GM12878 (cell line): ENCODE measurements at regions not wholly inside any gene's neighbourhood (a gene's known extent, or its start where the extent isn't known, plus 50 kb on each side); places are given as distances from the start of the nearest gene placed in this dataset.

Source experiments
- ATAC-seq: fragments of 200-7000 bp; cut with Tn5 transposase; 3 replicates; pipeline ENCODE4 v1.9.1; 2020; ENCODE audit warnings: mild to moderate bottlenecking, moderate library complexity
- BruUV-seq: library from RNA; stranded (reverse); fragments of 400-500 nt; replicated peaks from 2 replicates; lab custom pipeline; 2021; lab: Mats Ljungman, UMichigan
- CTCF ChIA-PET: fragments of 300-600 bp; sonication (Branson Sonifier 250); formaldehyde crosslinking; extraction: SDS; loops from one replicate; lab custom pipeline; 2021; ENCODE audit warnings: inconsistent platforms; lab: Yijun Ruan, JAX
- POLR2A ChIA-PET: fragments of 350-600 bp; formaldehyde crosslinking; extraction: SDS; loops from one replicate; lab custom pipeline; 2021; ENCODE audit warnings: inconsistent platforms; lab: Charles Lee
- RAD21 ChIA-PET: fragments of 300-600 bp; sonication (Branson Sonifier 250); formaldehyde crosslinking; loops from one replicate; lab custom pipeline; 2023; ENCODE audit warnings: antibody characterized with exemption; ENCODE audit not compliant: unreplicated experiment; lab: Charles Lee
- SMC1A ChIA-PET: fragments of 300-600 bp; sonication (Branson Sonifier 250); formaldehyde crosslinking; loops from one replicate; lab custom pipeline; 2023; ENCODE audit not compliant: unreplicated experiment, uncharacterized antibody; lab: Charles Lee
- DNase-seq: peaks from one replicate; pipeline ENCODE4 v3.0.0-alpha.2; 2011; ENCODE audit warnings: low read depth, low spot score
- FAIRE-seq: peaks from 3 replicates; lab custom pipeline; 2011; peaks lifted over from hg19 to GRCh38; lab: Jason Lieb, UNC
- H2AFZ ChIP-seq: 2 replicates; pipeline ENCODE4 v1.6.0; 2011; ENCODE audit warnings: low read depth, low read length, control low read depth; ENCODE audit not compliant: control insufficient read depth
- H3K27ac ChIP-seq: 2 replicates; pipeline ENCODE4 v1.5.1; 2011; ENCODE audit warnings: control low read depth; ENCODE audit not compliant: control insufficient read depth, insufficient read depth
- H3K27me3 ChIP-seq, 2 experiments: replicated peaks in 1 of 2; 2 replicates each; pipeline versions ENCODE4 v1.6.0 to v1.6.1; 2011; ENCODE audit warnings: low read length in 1 of 2; ENCODE audit not compliant: control insufficient read depth in 2 of 2, insufficient read depth in 2 of 2
- H3K36me3 ChIP-seq, 2 experiments: 2 replicates each; pipeline ENCODE4 v1.5.1; 2011; ENCODE audit warnings: low read length in 1 of 2; ENCODE audit not compliant: control insufficient read depth in 2 of 2, insufficient read depth in 2 of 2
- H3K4me1 ChIP-seq: 2 replicates; pipeline ENCODE4 v1.6.1; 2011; ENCODE audit warnings: mild to moderate bottlenecking, low read length, moderate library complexity, mixed read lengths; ENCODE audit not compliant: control insufficient read depth, insufficient read depth
- H3K4me2 ChIP-seq: 2 replicates; pipeline ENCODE4 v1.6.0; 2011; ENCODE audit warnings: control low read depth; ENCODE audit not compliant: control insufficient read depth, insufficient read depth
- H3K4me3 ChIP-seq: fragments of 200-600 bp; sonication (generic); 2 replicates; pipeline ENCODE4 v1.5.1; 2016
- H3K79me2 ChIP-seq: 2 replicates; pipeline ENCODE4 v1.6.0; 2011; ENCODE audit warnings: low read length; ENCODE audit not compliant: control insufficient read depth, insufficient read depth
- H3K9ac ChIP-seq: 2 replicates; pipeline ENCODE4 v1.8.0; 2011; ENCODE audit warnings: low read length, control low read depth, mixed read lengths; ENCODE audit not compliant: control insufficient read depth, insufficient read depth
- H3K9me3 ChIP-seq: replicated peaks from 3 replicates; pipeline ENCODE4 v1.5.1; 2011; ENCODE audit warnings: mild to moderate bottlenecking, low read length; ENCODE audit not compliant: control insufficient read depth, insufficient read depth
- H4K20me1 ChIP-seq: 2 replicates; pipeline ENCODE4 v1.6.0; 2011; ENCODE audit not compliant: control insufficient read depth, insufficient read depth
- BCLAF1 ChIP-seq: fragments of 450-650 bp; IDR thresholded peaks from 2 replicates; pipeline ENCODE4 v1.6.1; 2017; ENCODE audit warnings: antibody characterized with exemption, mild to moderate bottlenecking, moderate library complexity
- BRCA1 ChIP-seq: IDR thresholded peaks from 2 replicates; pipeline ENCODE4 v1.6.1; 2011; ENCODE audit warnings: low read depth, low read length, improper control_type of control experiment
- EED ChIP-seq: sonication (generic); IDR thresholded peaks from 2 replicates; pipeline ENCODE4 v1.6.1; 2016; ENCODE audit warnings: antibody characterized with exemption, low read depth
- FOS ChIP-seq: IDR thresholded peaks from 3 replicates; pipeline ENCODE4 v1.6.1; 2011; ENCODE audit warnings: borderline replicate concordance; ENCODE audit not compliant: insufficient read length; ENCODE audit errors: extremely low read depth
- FOXM1 ChIP-seq: IDR thresholded peaks from 2 replicates; pipeline ENCODE4 v1.6.1; 2012; ENCODE audit warnings: low read depth, mild to moderate bottlenecking, inconsistent platforms, low read length, moderate library complexity
- HDAC2 ChIP-seq: fragments of 200-600 bp; sonication (generic); IDR thresholded peaks from 2 replicates; pipeline ENCODE4 v1.6.1; 2017
- HDGF ChIP-seq: fragments of 450-650 bp; IDR thresholded peaks from 2 replicates; pipeline ENCODE4 v1.6.1; 2016; ENCODE audit warnings: antibody characterized with exemption
- IKZF1 ChIP-seq: fragments of 450-650 bp; conservative IDR thresholded peaks from 2 replicates; pipeline ENCODE4 v1.6.1; 2017; ENCODE audit warnings: antibody characterized with exemption, mild to moderate bottlenecking
- KAT2A ChIP-seq: conservative IDR thresholded peaks from 2 replicates; pipeline ENCODE4 v1.6.1; 2011; ENCODE audit warnings: low read depth, low read length; ENCODE audit not compliant: control insufficient read depth
- MAX ChIP-seq: IDR thresholded peaks from 2 replicates; pipeline ENCODE4 v1.6.1; 2012; ENCODE audit warnings: low read depth, low read length, improper control_type of control experiment
- NFIC ChIP-seq: IDR thresholded peaks from 2 replicates; pipeline ENCODE4 v1.6.1; 2012; ENCODE audit warnings: low read depth, mild to moderate bottlenecking, inconsistent platforms, low read length, moderate library complexity
- POU2F2 ChIP-seq: IDR thresholded peaks from 3 replicates; pipeline ENCODE4 v1.6.1; 2011; ENCODE audit warnings: low read depth, mild to moderate bottlenecking, low read length, borderline replicate concordance
- SRF ChIP-seq, 2 experiments: IDR thresholded peaks; 2 replicates each; pipeline ENCODE4 v1.6.1; 2011; ENCODE audit warnings: low read depth in 2 of 2, low read length in 2 of 2, mild to moderate bottlenecking in 1 of 2, moderate library complexity in 1 of 2
- STAT1 ChIP-seq: fragments of 450-650 bp; conservative IDR thresholded peaks from 2 replicates; pipeline ENCODE4 v1.6.1; 2014; ENCODE audit warnings: antibody characterized with exemption, mild to moderate bottlenecking
- STAT3 ChIP-seq: IDR thresholded peaks from 2 replicates; pipeline ENCODE4 v1.6.1; 2011; ENCODE audit warnings: low read depth, low read length, improper control_type of control experiment
- TAF1 ChIP-seq: IDR thresholded peaks from 2 replicates; pipeline ENCODE4 v1.6.1; 2011; ENCODE audit warnings: mild to moderate bottlenecking, low read depth, low read length, borderline replicate concordance
- ZBTB40 ChIP-seq: fragments of 450-650 bp; IDR thresholded peaks from 2 replicates; pipeline ENCODE4 v1.6.1; 2016; ENCODE audit warnings: mild to moderate bottlenecking, moderate library complexity, borderline replicate concordance
- ZNF274 ChIP-seq: IDR thresholded peaks from one replicate; pipeline ENCODE4 v1.8.0; 2011; ENCODE audit not compliant: insufficient read length, insufficient read depth
- ZNF622 ChIP-seq: fragments of 450-650 bp; IDR thresholded peaks from 2 replicates; pipeline ENCODE4 v1.6.1; 2017; ENCODE audit warnings: mild to moderate bottlenecking, inconsistent platforms
- ZZZ3 ChIP-seq: IDR thresholded peaks from 2 replicates; pipeline ENCODE4 v1.6.1; 2011; ENCODE audit warnings: low read depth; ENCODE audit not compliant: control insufficient read depth, insufficient read length
- WGBS: methylation state at CpG from one replicate; pipeline ENCODE4 v1.1.6; 2016; ENCODE audit warnings: low lambda C conversion rate; ENCODE audit not compliant: insufficient replicate concordance, insufficient coverage; ENCODE audit errors: missing lambda C conversion rate; 5-methylcytosine and 5-hydroxymethylcytosine counted together
- in situ Hi-C: fragments of 300-500 bp; cut with MboI; formaldehyde crosslinking; loops from 9 replicates; pipeline ENCODE4 v1.14.3; 2018; ENCODE audit warnings: mixed read lengths
- intact Hi-C: fragments of 100-400 bp; cut with micrococcal nuclease; formaldehyde crosslinking; loops from one replicate; pipeline ENCODE4 v1.14.2; 2022; ENCODE audit not compliant: unreplicated experiment

- no peak for TF ChIP-seq STAT3
- TF ChIP-seq NFIC = no peak
- TF ChIP-seq FOXM1 = no peak
- no peak for TF ChIP-seq HDGF
- no peak for TF ChIP-seq ZNF622
- no peak for TF ChIP-seq SRF (IDR thresholded peaks at IDR 0.05; ENCODE audit: low read depth in 2 of 2, low read length in 2 of 2)
Observed at GRCh38 chr5:121596882-121597281, 254.8 kb upstream of the FTMT start (continued).

GRCh38 chr5:121608826-121609225 is 242.9 kb upstream of the FTMT start:
- no peaks in the 10 kb centered on the region for H3K9me3 ChIP-seq
- BruUV-seq = no TSS peak
- SMC1A ChIA-PET = no interaction called here
- CTCF ChIA-PET = no interaction called here
- DNase-seq (no peak), ATAC-seq (no peak), FAIRE-seq (no peak)
- intact Hi-C loops (no loop called here), in situ Hi-C loops (no loop called here)
- RAD21 ChIA-PET = no interaction called here
- no peaks in the 10 kb centered on the region for H3K79me2 ChIP-seq
- H3K4me3 ChIP-seq = no peak overlapping the region
- H3K4me2 ChIP-seq = no peak overlapping the region
- 0% methylated on average over 2 of the region's 2 CpGs for WGBS
- H2AFZ ChIP-seq = no peak overlapping the region
- H3K9ac ChIP-seq = no peak overlapping the region
- no peaks in the 10 kb centered on the region for H3K36me3 ChIP-seq
- H3K4me1 ChIP-seq = no peaks in the 10 kb centered on the region
- H3K27me3 ChIP-seq = no peaks in the 10 kb centered on the region
- POLR2A ChIA-PET = no interaction called here
- H3K27ac ChIP-seq = no peak overlapping the region
- H4K20me1 ChIP-seq = no peaks in the 10 kb centered on the region
- TF ChIP-seq EED = no peak
- no peak for TF ChIP-seq BCLAF1
- no peak for TF ChIP-seq TAF1
- no peak for TF ChIP-seq POU2F2
- TF ChIP-seq IKZF1 = no peak
- TF ChIP-seq ZNF274 = no peak
- TF ChIP-seq FOS = no peak
- no peak for TF ChIP-seq HDAC2
- TF ChIP-seq MAX = no peak
- TF ChIP-seq BRCA1 = no peak
- no peak for TF ChIP-seq ZZZ3
- no peak for TF ChIP-seq KAT2A
- TF ChIP-seq STAT1 = no peak
- TF ChIP-seq ZBTB40 = no peak
